GM12874 (cell line): ENCODE measurements at regions not wholly inside any gene's neighbourhood (a gene's known extent, or its start where the extent isn't known, plus 50 kb on each side); places are given as distances from the start of the nearest gene placed in this dataset.

ENCODE experiments used
- CTCF ChIP-seq: IDR thresholded peaks from 2 replicates; pipeline ENCODE4 v1.5.1; 2011; ENCODE audit warnings: low read depth, mild to moderate bottlenecking, control low read depth, low read length, moderate library complexity; ENCODE audit not compliant: insufficient read depth

GRCh38 chrX:122046226-122046625 lies 998.8 kb downstream of the GLUD2 start:
- no peak for TF ChIP-seq CTCF

GRCh38 chrX:122046815-122047214 lies 999.4 kb downstream of the GLUD2 start:
- TF ChIP-seq CTCF: no peak

GRCh38 chrX:122047261-122047660 lies 999.9 kb downstream of the GLUD2 start:
- no peak for TF ChIP-seq CTCF

GRCh38 chrX:122055460-122055859 lies 1008.0 kb downstream of the GLUD2 start:
- TF ChIP-seq CTCF: no peak

GRCh38 chrX:122055979-122056715 lies 1008.7 kb downstream of the GLUD2 start:
- no peak for TF ChIP-seq CTCF

- no peak for TF ChIP-seq CTCF
Observed at GRCh38 chrX:122076241-122076640, 1028.8 kb downstream of the GLUD2 start.

- TF ChIP-seq CTCF: no peak
Observed at GRCh38 chrX:122078079-122078478, 1030.7 kb downstream of the GLUD2 start.
